ELR (cell line): ENCODE measurements at regions not wholly inside any gene's neighbourhood (a gene's known extent, or its start where the extent isn't known, plus 50 kb on each side); places are given as distances from the start of the nearest gene placed in this dataset.
"Not testable (repeated sequence)": the region's sequence is repeated elsewhere in the genome, so short reads cannot be mapped to it uniquely, and the experiment has no call there.

Experiments used
- DNase-seq: peaks from one replicate; pipeline ENCODE4 v3.0.0-alpha.2; 2015; ENCODE audit warnings: low read depth

- peak; percentile 2 for DNase-seq
Observed at GRCh38 chrX:135632353-135632752, 81.1 kb upstream of the CT45A1 start.

- no peak for DNase-seq
Observed at GRCh38 chrX:135639066-135639780, 74.2 kb upstream of the CT45A1 start.

GRCh38 chrX:135643916-135644315, 69.5 kb upstream of the CT45A1 start:
- no peak for DNase-seq

GRCh38 chrX:135644624-135645023, 68.8 kb upstream of the CT45A1 start:
- DNase-seq: no peak

- no peak for DNase-seq
Observed at GRCh38 chrX:135649029-135649428, 64.4 kb upstream of the CT45A1 start.

- no peak for DNase-seq
Observed at GRCh38 chrX:135649561-135649960, 63.9 kb upstream of the CT45A1 start.

- DNase-seq: no peak
Observed at GRCh38 chrX:135651647-135652295, 61.7 kb upstream of the CT45A1 start.

GRCh38 chrX:135652602-135653001, 60.8 kb upstream of the CT45A1 start:
- no peak for DNase-seq

GRCh38 chrX:135657952-135658654, 55.3 kb upstream of the CT45A1 start:
- DNase-seq: not testable (repeated sequence)
